Activated T-helper 1 cell treated with anti-CD3 and anti-CD28 coated beads, Interleukin-12 subunit alpha, Interleukin-12 subunit beta, Interleukin-2, Interleukin-4 antibody, amounts not matched to agents 30 ng/mL and 10 ng/mL and 1 ng/mL, durations not matched to agents 14 hours and 24 hours and 36 hours (primary cell): ENCODE measurements at regions not wholly inside any gene's neighbourhood (a gene's known extent, or its start where the extent isn't known, plus 50 kb on each side); places are given as distances from the start of the nearest gene placed in this dataset.

Experiments used
- DNase-seq: peaks from one replicate; pipeline ENCODE4 v3.0.0; 2021; ENCODE audit warnings: low spot score
- H3K27ac Mint-ChIP-seq: one replicate; pipeline ENCODE4 v1.8.0; 2021; ENCODE audit warnings: mild to moderate bottlenecking, mixed read lengths
- H3K27me3 Mint-ChIP-seq: one replicate; pipeline ENCODE4 v1.8.0; 2022; ENCODE audit warnings: mild to moderate bottlenecking, moderate library complexity, mixed read lengths; ENCODE audit not compliant: insufficient read depth
- H3K36me3 Mint-ChIP-seq: one replicate; pipeline ENCODE4 v1.8.0; 2021; ENCODE audit warnings: low read depth, mixed read lengths
- H3K4me1 Mint-ChIP-seq: one replicate; pipeline ENCODE4 v1.8.0; 2021; ENCODE audit warnings: low read depth, mixed read lengths
- H3K4me3 Mint-ChIP-seq: one replicate; pipeline ENCODE4 v1.8.0; 2021; ENCODE audit warnings: mild to moderate bottlenecking, moderate library complexity, mixed read lengths
- H3K9me3 Mint-ChIP-seq: one replicate; pipeline ENCODE4 v1.8.0; 2021; ENCODE audit warnings: mixed read lengths
- intact Hi-C: fragments of 100-400 bp; cut with micrococcal nuclease; formaldehyde crosslinking; loops from one replicate; pipeline ENCODE4 v1.15.1; 2024

DNA sequence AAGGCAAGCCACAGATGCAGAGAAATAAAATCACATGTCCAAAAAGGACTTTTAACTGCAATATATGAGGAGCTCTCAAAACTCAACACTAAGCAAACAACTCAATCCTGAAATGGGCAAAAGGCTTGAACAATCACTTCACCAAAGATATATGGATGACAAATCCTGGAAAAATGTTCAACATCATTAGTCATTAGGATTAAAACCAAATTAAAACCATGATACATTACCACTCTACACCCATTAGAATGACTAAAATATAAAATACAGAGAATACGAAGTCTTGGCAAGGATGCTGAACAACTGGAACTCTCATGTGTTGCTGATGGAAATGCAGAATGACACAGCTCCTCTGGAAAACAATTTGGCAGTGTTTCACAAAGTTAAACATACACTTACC, 277.4 kb downstream of the TLE1 start:
- intact Hi-C loops, result no loop called here
- no peaks in the 10 kb centered on the region for H3K4me1 Mint-ChIP-seq
- no peak overlapping the region for H3K27ac Mint-ChIP-seq
- DNase-seq, result no peak
- no peak overlapping the region for H3K4me3 Mint-ChIP-seq
- no peaks in the 10 kb centered on the region for H3K27me3 Mint-ChIP-seq
- H3K36me3 Mint-ChIP-seq, result no peaks in the 10 kb centered on the region
- H3K9me3 Mint-ChIP-seq, result no peaks in the 10 kb centered on the region

DNA sequence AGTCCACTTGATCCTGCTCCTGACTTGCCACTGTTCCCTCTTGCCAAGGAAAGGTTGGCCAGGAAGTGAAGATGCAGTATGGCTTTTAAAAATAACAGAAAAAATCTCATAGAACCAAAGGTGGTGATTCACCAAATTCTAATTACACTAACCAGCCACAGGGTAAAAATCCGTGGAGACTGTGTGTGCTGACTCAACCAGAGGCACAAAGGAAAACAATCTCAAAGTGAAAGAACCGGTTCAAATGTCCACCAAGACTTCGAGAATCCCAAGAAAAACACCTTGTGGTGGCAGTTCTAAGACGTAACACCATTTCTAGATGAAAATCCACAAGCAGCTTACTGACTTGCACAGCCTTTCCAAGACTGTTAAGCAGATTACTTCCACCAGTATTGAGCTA, 279.1 kb downstream of the TLE1 start:
- Mint-ChIP-seq H3K9me3 (no peaks in the 10 kb centered on the region), H3K4me3 (no peak overlapping the region), H3K27me3 (no peaks in the 10 kb centered on the region), H3K36me3 (no peaks in the 10 kb centered on the region), H3K27ac (no peak overlapping the region), H3K4me1 (no peaks in the 10 kb centered on the region)
- intact Hi-C loops, result no loop called here
- no peak for DNase-seq

DNA sequence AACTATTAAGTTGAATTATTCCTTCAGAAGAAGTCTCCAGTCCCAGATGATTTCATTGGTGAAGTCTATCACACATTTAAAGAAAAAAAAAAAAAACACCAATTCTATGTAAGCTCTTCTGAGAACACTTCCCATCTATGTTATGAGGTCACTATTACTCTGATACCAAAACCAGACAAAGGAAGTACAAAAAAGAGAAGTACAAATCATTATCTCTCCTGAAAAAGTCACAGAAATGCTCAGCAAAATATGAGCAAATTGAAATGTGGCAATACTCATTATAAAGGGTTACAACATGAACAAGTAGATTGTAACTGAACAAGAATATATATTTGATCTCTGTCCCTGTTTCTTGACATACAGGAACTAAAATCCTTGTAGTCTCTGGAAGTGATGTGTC, 280.4 kb downstream of the TLE1 start:
- Mint-ChIP-seq H3K4me3 (no peak overlapping the region), H3K9me3 (no peaks in the 10 kb centered on the region), H3K36me3 (no peaks in the 10 kb centered on the region), H3K4me1 (no peaks in the 10 kb centered on the region), H3K27me3 (no peaks in the 10 kb centered on the region), H3K27ac (no peak overlapping the region)
- no peak for DNase-seq
- intact Hi-C loops, result no loop called here

DNA sequence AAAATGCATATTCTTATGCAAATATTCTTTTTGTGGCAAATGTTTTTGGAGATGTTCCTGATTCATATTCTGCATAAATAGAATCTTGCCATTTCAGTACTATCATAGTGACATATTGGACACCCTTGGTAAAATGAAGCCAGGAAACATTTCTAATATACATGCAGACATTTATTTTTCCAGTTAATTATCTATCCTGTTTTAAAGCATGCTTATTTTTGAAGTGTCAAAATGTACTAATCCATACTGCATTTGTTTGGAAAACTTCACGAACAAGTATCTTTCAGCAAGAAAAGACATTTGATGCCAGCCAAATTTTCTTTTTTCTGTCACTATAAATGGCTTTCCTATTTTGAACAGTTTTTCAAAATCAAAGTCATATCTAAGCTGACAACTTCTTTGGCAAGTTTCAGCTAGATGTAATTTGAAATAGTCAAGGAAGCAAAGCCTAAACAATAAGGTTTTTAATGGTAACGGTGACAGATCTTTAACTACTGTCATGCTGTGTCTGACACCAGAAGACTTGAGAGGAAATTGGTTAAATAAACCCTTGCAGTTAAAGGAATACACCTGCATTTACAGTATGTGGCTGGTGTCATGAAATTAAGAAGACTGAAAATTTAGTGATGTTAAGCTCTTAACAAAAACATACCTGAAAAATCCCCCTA, 284.3 kb downstream of the TLE1 start:
- no peaks in the 10 kb centered on the region for H3K36me3 Mint-ChIP-seq
- intact Hi-C loops, result no loop called here
- H3K4me1 Mint-ChIP-seq, result no peaks in the 10 kb centered on the region
- no peaks in the 10 kb centered on the region for H3K9me3 Mint-ChIP-seq
- no peak overlapping the region for H3K27ac Mint-ChIP-seq
- DNase-seq, result no peak
- H3K27me3 Mint-ChIP-seq, result no peaks in the 10 kb centered on the region
- H3K4me3 Mint-ChIP-seq, result no peak overlapping the region

DNA sequence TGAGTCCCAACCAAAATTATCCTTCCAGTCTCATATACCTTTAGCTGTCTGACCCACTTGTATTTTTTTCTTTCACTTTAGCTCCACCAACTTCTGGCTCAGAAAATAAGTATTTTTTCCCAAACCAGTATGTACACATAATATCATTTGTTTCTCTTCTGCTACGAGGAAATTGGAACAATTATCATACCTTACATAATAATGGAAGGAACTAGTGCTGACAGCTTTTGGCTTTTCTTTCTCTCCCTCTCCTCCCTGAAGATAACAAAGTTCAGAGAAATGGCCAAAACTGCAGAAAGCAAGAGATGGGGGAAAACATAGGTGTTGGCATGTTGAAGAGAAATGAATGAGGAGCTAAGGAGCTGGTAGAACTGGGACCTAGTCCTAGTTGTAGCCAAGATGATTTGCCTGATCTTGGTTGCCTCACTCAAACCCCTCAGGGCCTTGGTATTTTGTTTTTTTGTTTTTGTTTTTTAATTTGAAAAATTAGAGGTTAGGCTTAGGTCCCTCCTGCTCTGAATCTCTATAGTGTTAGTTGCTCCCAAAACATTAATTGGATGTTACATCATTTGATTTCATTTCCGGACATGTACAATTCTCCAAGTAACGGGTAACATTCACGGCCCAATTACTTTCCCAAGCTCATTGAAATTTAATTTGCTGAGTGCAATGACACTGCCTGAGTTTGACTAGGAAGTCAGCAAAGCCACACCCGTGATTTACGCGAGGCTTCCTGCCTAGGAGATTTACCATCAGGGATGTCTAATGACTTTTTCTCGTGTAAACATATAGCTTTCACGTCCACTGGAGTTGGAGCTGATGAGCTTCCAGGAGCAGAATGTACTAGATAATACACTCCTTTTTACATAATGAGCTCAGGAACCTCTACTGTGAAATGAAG, 291.6 kb downstream of the TLE1 start:
- Mint-ChIP-seq H3K36me3 (no peaks in the 10 kb centered on the region), H3K9me3 (no peaks in the 10 kb centered on the region), H3K27me3 (no peaks in the 10 kb centered on the region), H3K4me3 (no peak overlapping the region), H3K27ac (no peak overlapping the region), H3K4me1 (no peaks in the 10 kb centered on the region)
- intact Hi-C loops, result no loop called here
- DNase-seq, result no peak

DNA sequence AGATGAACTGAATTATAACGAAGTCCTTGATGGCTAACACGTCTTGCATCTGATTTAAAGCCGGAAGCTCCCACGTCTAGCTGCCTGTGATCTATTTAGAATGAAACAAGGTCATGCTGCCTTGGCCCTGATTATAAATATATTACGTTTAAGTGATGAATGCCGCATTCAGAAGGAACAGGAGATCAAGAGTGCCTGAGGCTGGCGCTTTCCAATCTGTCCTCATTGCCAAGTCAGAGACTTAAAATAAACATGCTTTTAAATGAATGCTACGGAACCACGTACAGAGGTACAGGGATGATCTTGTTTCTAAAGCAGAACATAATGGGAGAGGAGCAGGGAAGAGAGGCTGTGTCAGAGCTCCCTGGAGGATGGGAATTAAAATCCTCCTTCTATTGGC, 292.8 kb downstream of the TLE1 start:
- intact Hi-C loops, result no loop called here
- no peak for DNase-seq
- Mint-ChIP-seq H3K27me3 (no peaks in the 10 kb centered on the region), H3K9me3 (no peaks in the 10 kb centered on the region), H3K36me3 (no peaks in the 10 kb centered on the region), H3K4me1 (no peaks in the 10 kb centered on the region), H3K4me3 (no peak overlapping the region), H3K27ac (no peak overlapping the region)

DNA sequence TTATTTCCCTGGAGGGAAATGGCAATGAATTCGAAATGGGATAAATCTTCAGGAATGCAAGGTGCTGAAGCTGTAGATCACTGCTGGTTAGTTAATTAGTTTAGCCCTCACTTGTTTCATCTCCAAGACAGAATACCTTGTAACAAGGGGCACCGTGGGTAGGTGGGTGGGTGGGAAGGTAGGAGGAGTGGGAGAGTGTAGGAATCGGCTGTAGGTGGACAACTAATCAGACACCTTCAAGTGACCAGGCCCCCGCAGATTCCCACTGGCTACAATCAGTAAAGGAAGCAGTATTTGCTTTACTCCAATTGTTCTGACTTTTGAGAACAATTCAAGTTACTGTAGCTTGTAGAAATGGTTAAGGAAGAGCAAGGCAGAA, 293.7 kb downstream of the TLE1 start:
- no peak for DNase-seq
- no peak overlapping the region for H3K27ac Mint-ChIP-seq
- intact Hi-C loops, result no loop called here
- H3K27me3 Mint-ChIP-seq, result no peaks in the 10 kb centered on the region
- H3K4me1 Mint-ChIP-seq, result no peaks in the 10 kb centered on the region
- no peaks in the 10 kb centered on the region for H3K9me3 Mint-ChIP-seq
- H3K4me3 Mint-ChIP-seq, result no peak overlapping the region
- no peaks in the 10 kb centered on the region for H3K36me3 Mint-ChIP-seq

DNA sequence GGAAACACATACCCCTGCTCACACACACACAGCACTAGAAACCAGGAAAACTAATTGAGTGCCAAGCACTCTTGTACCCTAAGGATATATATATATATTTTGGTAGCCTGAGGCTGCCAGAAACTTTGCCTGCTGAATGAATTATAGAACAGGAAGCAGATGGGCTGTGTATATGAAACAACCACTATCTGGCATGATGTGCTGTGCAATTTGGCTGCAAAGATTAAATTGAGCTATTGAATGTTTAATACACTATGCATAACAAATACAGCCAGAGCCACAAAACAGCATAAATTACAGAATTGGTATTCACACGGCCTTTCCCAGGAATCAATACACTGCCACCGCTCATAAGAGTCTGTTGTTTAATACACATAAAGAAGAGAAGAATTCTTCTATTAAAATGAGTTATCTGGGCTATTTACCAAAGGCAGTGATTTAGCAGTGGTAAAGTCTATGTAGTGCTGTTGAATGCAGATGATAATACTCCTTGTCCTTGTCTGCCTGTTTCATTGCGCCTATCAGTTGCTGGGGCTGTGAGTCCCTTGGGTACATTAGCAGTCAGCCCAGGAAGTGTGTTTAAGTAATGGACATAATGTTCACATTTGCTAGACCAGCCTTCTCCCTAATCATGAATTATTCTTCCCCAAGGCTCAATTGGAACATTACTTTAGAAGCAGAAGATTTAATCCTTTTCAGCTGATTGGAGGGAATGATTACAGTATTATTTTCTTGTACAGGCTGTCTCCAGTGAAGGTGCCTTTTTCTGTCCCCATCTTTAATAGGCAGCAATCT, 294.3 kb downstream of the TLE1 start:
- intact Hi-C loops, result no loop called here
- no peaks in the 10 kb centered on the region for H3K27me3 Mint-ChIP-seq
- no peaks in the 10 kb centered on the region for H3K4me1 Mint-ChIP-seq
- H3K9me3 Mint-ChIP-seq, result no peaks in the 10 kb centered on the region
- no peak for DNase-seq
- H3K36me3 Mint-ChIP-seq, result no peaks in the 10 kb centered on the region
- H3K27ac Mint-ChIP-seq, result no peak overlapping the region
- H3K4me3 Mint-ChIP-seq, result no peak overlapping the region

DNA sequence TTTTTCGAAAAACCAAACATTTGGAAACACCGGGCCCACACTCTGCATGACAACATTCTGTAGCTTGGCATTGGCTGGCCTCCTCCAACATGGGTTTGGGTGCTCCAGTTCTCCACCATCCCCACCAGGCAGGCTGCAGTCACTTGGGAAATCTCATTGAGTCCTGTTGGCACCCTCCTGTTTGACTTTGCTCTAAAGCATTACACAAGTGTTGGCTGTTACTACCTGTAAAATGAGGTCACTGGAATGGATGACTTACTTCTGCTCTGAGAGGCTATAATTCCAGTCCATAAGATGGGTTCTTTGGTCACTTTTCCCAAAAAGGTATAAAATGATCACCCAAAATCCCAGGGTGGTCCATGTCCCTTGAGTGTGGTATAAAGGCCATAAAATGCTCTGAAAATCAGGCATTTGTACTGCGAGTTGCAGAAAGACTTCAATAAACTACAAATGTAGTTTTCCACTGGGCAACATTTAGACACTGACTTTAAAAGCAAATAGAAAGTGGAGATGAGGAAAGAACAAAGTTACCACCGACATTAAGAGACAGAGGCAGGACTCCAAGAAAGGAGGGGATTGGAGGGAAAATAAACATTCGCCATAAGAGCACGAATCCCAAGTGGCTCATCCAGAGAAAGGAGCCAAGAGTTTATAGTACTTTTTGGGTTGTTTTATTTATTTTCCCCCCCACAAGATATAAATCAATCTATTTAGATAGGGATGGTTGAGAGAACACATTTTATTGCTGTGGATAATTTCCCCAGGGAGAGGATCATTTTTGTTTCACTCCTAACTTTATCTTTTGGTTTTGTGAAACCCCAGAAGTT, 295.1 kb downstream of the TLE1 start:
- Mint-ChIP-seq H3K27me3 (no peaks in the 10 kb centered on the region), H3K27ac (no peak overlapping the region), H3K4me3 (no peak overlapping the region), H3K9me3 (no peaks in the 10 kb centered on the region), H3K36me3 (no peaks in the 10 kb centered on the region), H3K4me1 (no peaks in the 10 kb centered on the region)
- no peak for DNase-seq
- intact Hi-C loops, result no loop called here

DNA sequence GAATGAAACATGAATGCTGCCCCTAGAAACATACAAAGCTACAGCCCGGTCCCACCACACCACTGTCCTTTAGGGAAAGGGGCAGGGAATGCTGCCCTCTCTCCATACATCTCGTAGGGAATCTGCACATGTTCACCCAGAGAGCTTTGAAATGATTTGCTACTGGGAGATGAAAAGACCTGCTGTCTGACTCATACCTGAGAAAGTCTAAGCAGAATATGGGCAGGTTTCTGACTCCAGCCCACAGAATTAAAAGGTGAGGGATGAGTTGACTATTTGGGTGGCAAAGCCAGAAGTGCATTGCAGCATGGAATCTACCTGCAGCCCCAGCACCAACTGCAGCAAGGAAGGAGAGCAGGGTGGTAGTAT, 297.9 kb downstream of the TLE1 start:
- H3K4me1 Mint-ChIP-seq, result no peaks in the 10 kb centered on the region
- H3K9me3 Mint-ChIP-seq, result no peaks in the 10 kb centered on the region
- H3K27ac Mint-ChIP-seq, result no peak overlapping the region
- no peaks in the 10 kb centered on the region for H3K27me3 Mint-ChIP-seq
- intact Hi-C loops, result no loop called here
- DNase-seq, result no peak
- H3K4me3 Mint-ChIP-seq, result no peak overlapping the region
- no peaks in the 10 kb centered on the region for H3K36me3 Mint-ChIP-seq

DNA sequence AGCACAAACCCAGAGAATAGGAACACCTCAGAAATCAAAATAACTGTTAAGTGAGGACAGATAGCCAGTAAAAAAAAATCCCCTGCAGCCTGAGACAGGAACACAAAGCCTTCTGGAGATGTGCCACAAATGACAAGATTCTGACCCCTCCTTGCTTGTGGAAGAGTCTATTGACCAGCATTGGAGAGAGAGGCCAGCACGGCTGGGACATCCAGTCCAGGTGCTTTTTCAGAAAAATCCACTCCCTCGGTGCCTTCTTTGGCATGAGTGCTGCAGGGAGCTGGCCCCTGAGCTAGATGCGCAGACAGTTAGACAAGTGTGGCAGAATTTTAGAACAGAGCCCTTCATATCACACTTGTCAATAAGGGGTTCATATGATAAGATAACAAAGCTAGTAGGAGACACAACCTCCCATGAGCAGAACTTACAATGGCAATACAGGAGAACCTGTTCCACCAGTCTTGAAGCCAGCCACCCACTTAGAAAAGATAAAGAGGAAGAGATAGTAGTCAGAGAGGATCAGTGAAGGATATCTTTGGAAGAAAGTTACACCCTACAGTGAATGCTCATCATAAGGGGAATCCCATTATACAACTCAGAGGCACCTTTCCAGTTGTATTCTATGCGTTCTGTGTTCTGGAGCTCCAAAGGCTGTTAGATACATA, 298.4 kb downstream of the TLE1 start:
- H3K27me3 Mint-ChIP-seq, result no peaks in the 10 kb centered on the region
- no peaks in the 10 kb centered on the region for H3K4me1 Mint-ChIP-seq
- no peaks in the 10 kb centered on the region for H3K36me3 Mint-ChIP-seq
- H3K9me3 Mint-ChIP-seq, result no peaks in the 10 kb centered on the region
- DNase-seq, result no peak
- intact Hi-C loops, result no loop called here
- no peak overlapping the region for H3K4me3 Mint-ChIP-seq
- H3K27ac Mint-ChIP-seq, result no peak overlapping the region

DNA sequence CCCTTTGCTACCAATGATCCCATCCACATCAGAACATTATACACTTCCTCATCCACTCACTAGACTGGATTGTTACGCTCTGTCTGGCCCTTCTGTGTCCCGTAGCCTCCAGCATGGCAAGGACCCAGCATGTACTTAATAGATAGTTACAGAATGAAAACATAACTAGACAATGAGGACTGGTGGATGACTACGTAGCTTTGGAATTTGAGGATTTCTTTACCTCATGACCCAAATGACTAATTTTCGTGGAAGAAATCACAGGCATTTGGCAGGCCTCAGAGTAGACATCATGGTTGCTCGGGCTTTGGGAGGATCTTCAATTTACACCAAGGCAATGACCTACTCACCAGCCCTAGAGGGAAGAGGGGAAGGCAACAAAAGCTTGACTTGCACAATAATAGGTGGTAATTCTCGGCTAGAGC, 299.8 kb downstream of the TLE1 start:
- H3K36me3 Mint-ChIP-seq, result no peaks in the 10 kb centered on the region
- H3K27ac Mint-ChIP-seq, result no peak overlapping the region
- no peaks in the 10 kb centered on the region for H3K27me3 Mint-ChIP-seq
- intact Hi-C loops, result no loop called here
- no peak overlapping the region for H3K4me3 Mint-ChIP-seq
- no peaks in the 10 kb centered on the region for H3K9me3 Mint-ChIP-seq
- no peak for DNase-seq
- H3K4me1 Mint-ChIP-seq, result no peaks in the 10 kb centered on the region
